Pancreas (tissue), 10 donors: ENCODE measurements at regions not wholly inside any gene's neighbourhood (a gene's known extent, or its start where the extent isn't known, plus 50 kb on each side); places are given as distances from the start of the nearest gene placed in this dataset.

ENCODE experiments used
- ATAC-seq, 4 donors: fragments of 200-7000 bp; cut with Tn5 transposase; one replicate each; pipeline versions ENCODE4 v1.8.0 to v1.9.1; 2020; ENCODE audit warnings: mild to moderate bottlenecking in 4 of 4, moderate library complexity in 4 of 4
- DNase-seq, 6 donors: peaks; one replicate each; pipeline ENCODE4 v3.0.0-alpha.2; 2020
- FAIRE-seq: peaks from 2 replicates; lab custom pipeline; 2012; peaks lifted over from hg19 to GRCh38; lab: Jason Lieb, UNC
- H3K27ac ChIP-seq, 4 donors: fragments of 200-600 bp; sonication (generic); 1 replicate in 3 of 4; 2 replicates in 1 of 4; pipeline versions ENCODE4 v1.5.0 to v1.8.0; 2020
- H3K27me3 ChIP-seq, 4 donors: fragments of 200-600 bp; one replicate each; pipeline ENCODE4 v1.8.0; 2021
- H3K36me3 ChIP-seq, 3 donors: fragments of 200-600 bp; sonication (generic) in 1 of 3; one replicate each; pipeline versions ENCODE4 v1.5.0 to v1.8.0; 2020 to 2021
- H3K4me1 ChIP-seq, 3 donors: fragments of 200-600 bp; one replicate each; pipeline ENCODE4 v1.8.0; 2021
- H3K4me3 ChIP-seq, 4 donors: fragments of 200-600 bp; sonication (generic) in 2 of 4; one replicate each; pipeline versions ENCODE4 v1.5.0 to v1.8.0; 2020 to 2021
- H3K9me3 ChIP-seq, 4 donors: fragments of 200-600 bp; one replicate each; pipeline ENCODE4 v1.8.0; 2021
- WGBS, 2 donors: extraction: QIAGEN DNeasy Blood & Tissue Kit; methylation state at CpG; one replicate each; pipeline ENCODE4 v1.1.7; 2013; 5-methylcytosine and 5-hydroxymethylcytosine counted together
- intact Hi-C, 3 donors: fragments of 100-400 bp; cut with DNase I; formaldehyde crosslinking; loops; one replicate each; pipeline versions ENCODE4 v1.11.1 to v1.14.2; 2022
- TF ChIP-seq, protein P1 (sequence below), 4 donors: fragments of 200-600 bp; sonication (generic) in 3 of 4; IDR thresholded peaks; one replicate each; pipeline versions ENCODE4 v1.5.0 to v1.8.0; 2021; ENCODE audit warnings: antibody characterized with exemption in 4 of 4
- donor health status: healthy with polysubstance abuse.
- donor health status: DM: no; HTN: no; CAD: no; lungs with moderate emphysema.
- donor health status: DM: no; HTN: no; CAD: no.
- donor health status: control.
- donor health status: control.
- donor health status: Bipolar disorder and iron deficiency.
- donor health status: DM: yes; HTN: yes; CAD: no.
- donor health status: DM: no; HTN: no; CAD: no.
- donor health status: DM: no; HTN: no; CAD: no.
- donor health status: DM: yes; HTN: yes; CAD: no.

DNA sequence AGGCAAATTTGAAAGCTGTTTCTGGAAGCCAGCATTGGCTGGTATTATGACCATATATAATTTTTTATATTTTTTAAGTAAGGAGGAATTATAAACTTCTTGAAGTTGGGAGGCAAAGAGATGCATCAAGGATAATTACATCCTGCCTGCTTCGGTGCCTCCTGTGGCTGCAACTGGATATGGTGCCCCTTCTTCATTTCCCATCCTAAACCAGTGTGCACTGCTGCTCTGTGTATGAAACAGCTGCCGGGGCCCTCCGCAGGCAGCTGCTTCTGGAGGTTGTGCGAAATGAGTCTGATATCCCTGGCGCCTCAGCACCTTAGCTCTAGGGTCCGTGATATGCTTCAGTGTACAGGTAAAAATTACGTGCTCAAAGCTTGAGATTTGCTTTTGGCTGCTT lies 304.2 kb downstream of the ENC1 start:
- WGBS, 2 donors = 87 to 95% methylated on average over 7 of the region's 7 CpGs
- no peak for FAIRE-seq
- Histone ChIP-seq H3K9me3 (no peaks in the 10 kb centered on the region), H3K4me3 (no peak overlapping the region), H3K36me3 (no peaks in the 10 kb centered on the region), H3K4me1 (no peaks in the 10 kb centered on the region), H3K27me3 (no peaks in the 10 kb centered on the region), H3K27ac (no peak overlapping the region)
- DNase-seq = no peak
- TF ChIP-seq, protein P1, sequence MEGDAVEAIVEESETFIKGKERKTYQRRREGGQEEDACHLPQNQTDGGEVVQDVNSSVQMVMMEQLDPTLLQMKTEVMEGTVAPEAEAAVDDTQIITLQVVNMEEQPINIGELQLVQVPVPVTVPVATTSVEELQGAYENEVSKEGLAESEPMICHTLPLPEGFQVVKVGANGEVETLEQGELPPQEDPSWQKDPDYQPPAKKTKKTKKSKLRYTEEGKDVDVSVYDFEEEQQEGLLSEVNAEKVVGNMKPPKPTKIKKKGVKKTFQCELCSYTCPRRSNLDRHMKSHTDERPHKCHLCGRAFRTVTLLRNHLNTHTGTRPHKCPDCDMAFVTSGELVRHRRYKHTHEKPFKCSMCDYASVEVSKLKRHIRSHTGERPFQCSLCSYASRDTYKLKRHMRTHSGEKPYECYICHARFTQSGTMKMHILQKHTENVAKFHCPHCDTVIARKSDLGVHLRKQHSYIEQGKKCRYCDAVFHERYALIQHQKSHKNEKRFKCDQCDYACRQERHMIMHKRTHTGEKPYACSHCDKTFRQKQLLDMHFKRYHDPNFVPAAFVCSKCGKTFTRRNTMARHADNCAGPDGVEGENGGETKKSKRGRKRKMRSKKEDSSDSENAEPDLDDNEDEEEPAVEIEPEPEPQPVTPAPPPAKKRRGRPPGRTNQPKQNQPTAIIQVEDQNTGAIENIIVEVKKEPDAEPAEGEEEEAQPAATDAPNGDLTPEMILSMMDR (IDR thresholded peaks at IDR 0.05) = no peak
- intact Hi-C loops = no loop called here
- ATAC-seq = no peak

DNA sequence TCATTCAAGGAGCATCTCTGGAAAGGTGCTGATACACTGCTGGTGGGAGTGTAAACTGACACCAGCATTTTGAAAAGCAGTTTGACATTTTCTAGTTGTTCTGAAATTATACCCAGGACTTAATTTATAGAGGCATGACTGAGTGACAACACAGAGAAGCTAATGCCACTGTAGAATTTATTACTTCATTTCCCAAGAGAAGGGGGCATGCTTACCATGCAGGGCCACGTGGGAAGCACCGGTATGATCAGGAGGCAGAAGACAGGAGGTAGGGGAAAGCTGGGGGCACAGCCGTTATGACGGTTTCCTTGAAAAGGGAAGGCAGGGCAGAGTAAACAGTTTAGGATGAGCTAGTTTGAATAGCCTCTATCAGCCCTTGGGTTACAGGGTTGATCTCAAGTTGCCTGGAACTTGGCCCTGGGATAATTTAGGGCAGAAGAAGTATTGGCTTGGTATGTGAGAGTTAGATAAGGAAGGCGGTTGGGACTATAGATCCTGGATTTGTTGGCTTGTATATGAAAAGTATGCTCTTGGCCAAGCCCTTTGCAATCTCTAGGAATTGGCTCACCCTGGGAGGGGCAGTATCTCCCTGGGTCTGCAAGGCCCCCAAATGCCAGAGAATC lies 305.7 kb downstream of the ENC1 start:
- H3K27ac ChIP-seq = no peak overlapping the region
- H3K9me3 ChIP-seq = no peaks in the 10 kb centered on the region
- H3K36me3 ChIP-seq = no peaks in the 10 kb centered on the region
- no peaks in the 10 kb centered on the region for H3K4me1 ChIP-seq
- ATAC-seq (no peak), FAIRE-seq (no peak), DNase-seq (no peak)
- WGBS, 2 donors = 88 to 93% methylated on average over 5 of the region's 5 CpGs
- intact Hi-C loops = no loop called here
- TF ChIP-seq, protein P1 (IDR thresholded peaks at IDR 0.05) = no peak
- H3K27me3 ChIP-seq = no peaks in the 10 kb centered on the region
- H3K4me3 ChIP-seq = no peak overlapping the region

DNA sequence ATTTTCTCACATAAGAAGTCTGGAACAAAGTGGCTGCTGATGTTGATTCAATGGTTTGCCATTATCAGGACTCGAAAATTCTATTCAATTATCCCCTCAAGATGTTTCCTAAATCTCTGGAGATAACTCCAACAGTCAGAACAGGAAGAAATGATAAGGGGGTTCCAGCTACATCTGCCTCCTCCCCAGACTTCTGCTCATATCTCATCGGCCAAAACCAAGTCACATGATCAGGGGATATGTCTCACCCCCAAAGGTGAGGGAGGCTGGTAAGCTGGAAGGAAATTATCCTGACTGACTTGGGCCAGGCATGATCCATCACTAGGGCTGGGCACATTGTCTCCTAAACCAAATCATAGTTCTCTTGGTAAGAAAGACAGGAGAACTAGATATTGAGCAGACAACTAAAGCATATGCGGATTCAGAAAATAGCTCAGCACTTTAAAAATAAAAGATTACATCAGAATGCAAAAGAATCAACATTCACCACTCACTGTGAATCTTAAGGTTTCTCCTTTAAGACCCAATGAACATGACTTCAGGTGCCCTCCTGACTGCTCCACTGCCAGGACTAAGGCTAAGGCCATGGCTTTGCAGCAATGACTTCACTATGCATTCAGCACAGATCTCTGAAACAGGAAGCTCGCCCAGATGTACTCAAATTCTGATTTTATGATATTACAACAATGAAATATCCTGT lies 306.3 kb downstream of the ENC1 start:
- Histone ChIP-seq H3K27ac (no peak overlapping the region), H3K36me3 (no peaks in the 10 kb centered on the region), H3K4me1 (no peaks in the 10 kb centered on the region), H3K27me3 (no peaks in the 10 kb centered on the region), H3K9me3 (no peaks in the 10 kb centered on the region), H3K4me3 (no peak overlapping the region)
- TF ChIP-seq, protein P1 (IDR thresholded peaks at IDR 0.05) = no peak
- 79 to 81% methylated on average over 4 of the region's 4 CpGs for WGBS, 2 donors
- ATAC-seq (no peak), DNase-seq (no peak), FAIRE-seq (no peak)
- intact Hi-C loops = no loop called here

DNA sequence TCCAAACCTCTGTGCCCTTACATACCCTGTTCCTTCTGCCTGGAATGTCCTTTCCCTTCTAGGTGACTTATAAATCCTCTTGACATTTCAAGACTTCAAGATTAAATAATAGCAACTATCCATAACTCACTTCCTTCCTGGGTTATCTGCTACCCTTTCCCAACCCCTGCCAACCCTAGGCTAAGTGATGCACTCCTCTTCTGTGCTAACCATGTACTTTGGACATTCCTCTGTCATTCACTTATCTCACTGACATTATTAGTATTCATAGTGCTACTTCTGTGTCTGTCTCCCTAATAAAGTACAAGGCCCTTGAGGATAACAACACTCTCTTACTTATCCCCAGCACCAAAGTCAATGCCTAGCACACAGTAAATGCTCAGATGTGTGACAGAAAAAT lies 307.1 kb downstream of the ENC1 start:
- Histone ChIP-seq H3K27ac (no peak overlapping the region), H3K9me3 (no peaks in the 10 kb centered on the region), H3K36me3 (no peaks in the 10 kb centered on the region), H3K27me3 (no peaks in the 10 kb centered on the region), H3K4me1 (no peaks in the 10 kb centered on the region), H3K4me3 (no peak overlapping the region)
- ATAC-seq (no peak), FAIRE-seq (no peak), DNase-seq (no peak)
- intact Hi-C loops = no loop called here
- TF ChIP-seq, protein P1 (IDR thresholded peaks at IDR 0.05) = no peak

DNA sequence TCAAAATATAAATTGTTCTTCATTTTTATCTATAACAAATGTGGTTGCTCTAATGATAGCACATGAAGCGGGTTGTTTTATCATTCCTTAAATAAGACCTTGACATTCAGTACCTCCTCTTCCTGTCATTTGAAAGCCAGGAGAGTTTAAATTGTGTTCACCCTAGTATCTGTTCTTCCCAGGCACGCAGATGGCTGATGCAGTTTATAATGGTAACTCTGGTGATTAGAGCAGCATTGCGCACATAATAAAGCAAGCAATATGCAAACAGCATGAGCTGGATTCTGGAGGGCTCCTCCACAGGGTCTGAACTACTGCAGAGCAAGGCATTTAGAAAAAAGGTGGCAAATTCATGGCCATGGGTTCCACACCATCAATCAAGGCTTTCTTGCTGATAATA lies 307.8 kb downstream of the ENC1 start:
- TF ChIP-seq, protein P1 (IDR thresholded peaks at IDR 0.05) = no peak
- intact Hi-C loops = no loop called here
- ATAC-seq (no peak), FAIRE-seq (no peak), DNase-seq (no peak)
- WGBS, 2 donors = 76 to 85% methylated on average over 3 of the region's 3 CpGs
- Histone ChIP-seq H3K9me3 (no peaks in the 10 kb centered on the region), H3K27me3 (no peaks in the 10 kb centered on the region), H3K4me3 (no peak overlapping the region), H3K4me1 (no peaks in the 10 kb centered on the region), H3K27ac (no peak overlapping the region), H3K36me3 (no peaks in the 10 kb centered on the region)
